CD14-positive monocyte (primary cell): ENCODE measurements at regions not wholly inside any gene's neighbourhood (a gene's known extent, or its start where the extent isn't known, plus 50 kb on each side); places are given as distances from the start of the nearest gene placed in this dataset.

ENCODE experiments used
- DNase-seq, 3 donors: peaks; one replicate each; pipeline ENCODE4 v3.0.0-alpha.2; 2011 to 2022
- H2AFZ ChIP-seq: 2 replicates; pipeline ENCODE4 v1.6.0; 2012; ENCODE audit warnings: mild to moderate bottlenecking, low read depth, low read length, inconsistent platforms; ENCODE audit not compliant: insufficient read depth, poor library complexity, severe bottlenecking
- H3K27ac ChIP-seq, 2 donors: 1 replicate in 1 of 2; 2 replicates in 1 of 2; pipeline ENCODE4 v1.5.1; 2012 to 2013; ENCODE audit warnings: low read length in 2 of 2, control low read depth in 1 of 2, inconsistent platforms in 1 of 2, low read depth in 1 of 2, mild to moderate bottlenecking in 1 of 2
- H3K27me3 ChIP-seq, 2 donors: one replicate each; pipeline versions ENCODE4 v1.6.0 to v1.6.1; 2011 to 2013; ENCODE audit warnings: low read length in 2 of 2; ENCODE audit not compliant: control insufficient read depth in 2 of 2, insufficient read depth in 2 of 2
- H3K36me3 ChIP-seq, 2 donors: replicated peaks in 1 of 2; 1 replicate in 1 of 2; 2 replicates in 1 of 2; pipeline versions ENCODE4 v1.5.1 to v1.6.1; 2012 to 2013; ENCODE audit warnings: low read length in 2 of 2, control low read depth in 1 of 2, inconsistent platforms in 1 of 2, mild to moderate bottlenecking in 1 of 2; ENCODE audit not compliant: insufficient read depth in 2 of 2, control insufficient read depth in 1 of 2
- H3K4me1 ChIP-seq, 2 donors: 1 replicate in 1 of 2; 2 replicates in 1 of 2; pipeline versions ENCODE4 v1.5.1 to v1.6.1; 2012 to 2013; ENCODE audit warnings: low read length in 2 of 2, control low read depth in 1 of 2, inconsistent platforms in 1 of 2, mild to moderate bottlenecking in 1 of 2, moderate library complexity in 1 of 2; ENCODE audit not compliant: insufficient read depth in 2 of 2, control insufficient read depth in 1 of 2
- H3K4me2 ChIP-seq: replicated peaks from 2 replicates; pipeline ENCODE3; 2012; ENCODE audit warnings: low read length, moderate library complexity, mild to moderate bottlenecking; ENCODE audit not compliant: poor library complexity, severe bottlenecking; ENCODE audit errors: extremely low read depth
- H3K4me3 ChIP-seq, 3 experiments: fragments of 200-600 bp in 1 of 3; sonication (generic) in 1 of 3; replicated peaks in 1 of 3; 1 replicate in 2 of 3; 2 replicates in 1 of 3; pipeline ENCODE4 v1.5.1; 2011 to 2013; ENCODE audit warnings: low read length in 3 of 3, mild to moderate bottlenecking in 3 of 3, control low read depth in 2 of 3, low read depth in 2 of 3, inconsistent platforms in 1 of 3, moderate library complexity in 1 of 3
- H3K79me2 ChIP-seq: 2 replicates; pipeline ENCODE4 v1.6.0; 2012; ENCODE audit warnings: mild to moderate bottlenecking, control low read depth, inconsistent platforms, low read length, moderate library complexity; ENCODE audit not compliant: insufficient read depth
- H3K9ac ChIP-seq: 2 replicates; pipeline ENCODE4 v1.6.0; 2017; ENCODE audit warnings: low read length, mild to moderate bottlenecking; ENCODE audit not compliant: insufficient read depth, poor library complexity, severe bottlenecking
- H3K9me3 ChIP-seq, 2 donors: replicated peaks in 1 of 2; 1 replicate in 1 of 2; 2 replicates in 1 of 2; pipeline versions ENCODE4 v1.5.1 to v1.6.1; 2012 to 2013; ENCODE audit warnings: low read length in 2 of 2, control low read depth in 1 of 2; ENCODE audit not compliant: control insufficient read depth in 1 of 2, insufficient read depth in 1 of 2
- H4K20me1 ChIP-seq: 2 replicates; pipeline ENCODE4 v1.6.0; 2012; ENCODE audit warnings: mild to moderate bottlenecking, low read length, control low read depth, moderate library complexity; ENCODE audit not compliant: insufficient read depth
- H3K27ac Mint-ChIP-seq, 7 donors: one replicate each; pipeline ENCODE4 v1.8.0; 2020; ENCODE audit warnings: mild to moderate bottlenecking in 7 of 7, mixed read lengths in 7 of 7, moderate library complexity in 6 of 7, inconsistent platforms in 2 of 7
- H3K27me3 Mint-ChIP-seq, 3 donors: one replicate each; pipeline ENCODE4 v1.8.0; 2021 to 2022; ENCODE audit warnings: low read depth in 3 of 3, mild to moderate bottlenecking in 3 of 3, mixed read lengths in 3 of 3, moderate library complexity in 3 of 3, inconsistent platforms in 1 of 3
- H3K36me3 Mint-ChIP-seq, 2 donors: one replicate each; pipeline ENCODE4 v1.8.0; 2020; ENCODE audit warnings: mixed read lengths in 2 of 2, inconsistent platforms in 1 of 2, mild to moderate bottlenecking in 1 of 2
- H3K4me1 Mint-ChIP-seq: one replicate; pipeline ENCODE4 v1.8.0; 2020; ENCODE audit warnings: mild to moderate bottlenecking, mixed read lengths
- H3K4me3 Mint-ChIP-seq, 2 donors: one replicate each; pipeline ENCODE4 v1.8.0; 2020; ENCODE audit warnings: mild to moderate bottlenecking in 2 of 2, mixed read lengths in 2 of 2, moderate library complexity in 1 of 2
- H3K9me3 Mint-ChIP-seq, 7 donors: one replicate each; pipeline ENCODE4 v1.8.0; 2020 to 2022; ENCODE audit warnings: mixed read lengths in 7 of 7, mild to moderate bottlenecking in 6 of 7, moderate library complexity in 6 of 7, inconsistent platforms in 2 of 7
- CTCF ChIP-seq: fragments of 200-600 bp; IDR thresholded peaks from one replicate; pipeline ENCODE4 v1.8.0; 2022; ENCODE audit warnings: antibody characterized with exemption, mild to moderate bottlenecking
- WGBS: methylation state at CpG from one replicate; pipeline ENCODE4 v1.1.5; 2013; ENCODE audit warnings: missing lambda C conversion rate; ENCODE audit not compliant: insufficient coverage; 5-methylcytosine and 5-hydroxymethylcytosine counted together
- intact Hi-C, 2 donors: fragments of 100-400 bp; cut with micrococcal nuclease; formaldehyde crosslinking; loops; one replicate each; pipeline versions ENCODE4 v1.15.0 to v1.15.1; 2023

GRCh38 chr18:37666451-37666850, 100.9 kb upstream of the CELF4 start:
- Mint-ChIP-seq H3K9me3 (peaks cover 3 to 15% (median 7%) of the 10 kb centered on the region in 7 donors), H3K4me3 (no peak overlapping the region), H3K36me3 (no peaks in the 10 kb centered on the region), H3K4me1 (no peaks in the 10 kb centered on the region), H3K27ac (no peak overlapping the region), H3K27me3 (peaks cover 0 to 3% (median 0%) of the 10 kb centered on the region in 3 donors)
- DNase-seq, result no peak
- H3K9ac ChIP-seq, result no peak overlapping the region
- WGBS, result 76% methylated on average over 2 of the region's 2 CpGs
- H3K4me1 ChIP-seq, result no peaks in the 10 kb centered on the region
- no peak for TF ChIP-seq CTCF
- H3K36me3 ChIP-seq, result no peaks in the 10 kb centered on the region
- H3K27me3 ChIP-seq, result no peaks in the 10 kb centered on the region
- H3K79me2 ChIP-seq, result no peaks in the 10 kb centered on the region
- no peak overlapping the region for H3K27ac ChIP-seq
- H3K9me3 ChIP-seq, result peaks cover 0 to 10% of the 10 kb centered on the region in 2 donors
- no peak overlapping the region for H3K4me3 ChIP-seq
- H4K20me1 ChIP-seq, result no peaks in the 10 kb centered on the region
- H3K4me2 ChIP-seq, result no peak overlapping the region
- intact Hi-C loops, result no loop called here
- no peak overlapping the region for H2AFZ ChIP-seq

- no peaks in the 10 kb centered on the region for H3K36me3 Mint-ChIP-seq
- no peak overlapping the region for H3K4me3 Mint-ChIP-seq
- no peak for DNase-seq
- Histone ChIP-seq H3K4me3 (no peak overlapping the region), H3K4me2 (no peak overlapping the region), H2AFZ (no peak overlapping the region), H3K27ac (no peak overlapping the region), H3K27me3 (no peaks in the 10 kb centered on the region), H3K79me2 (no peaks in the 10 kb centered on the region), H3K4me1 (no peaks in the 10 kb centered on the region), H3K9ac (no peak overlapping the region), H4K20me1 (no peaks in the 10 kb centered on the region), H3K36me3 (no peaks in the 10 kb centered on the region), H3K9me3 (peaks cover 0 to 6% of the 10 kb centered on the region in 2 donors)
- H3K27me3 Mint-ChIP-seq, result peaks cover 0 to 3% (median 0%) of the 10 kb centered on the region in 3 donors
- no peak overlapping the region for H3K27ac Mint-ChIP-seq
- intact Hi-C loops, result no loop called here
- TF ChIP-seq CTCF, result no peak
- no peaks in the 10 kb centered on the region for H3K4me1 Mint-ChIP-seq
- peaks cover 0 to 8% (median 4%) of the 10 kb centered on the region in 7 donors for H3K9me3 Mint-ChIP-seq
- WGBS, result 95% methylated on average over 2 of the region's 2 CpGs
These were observed 99.7 kb upstream of the CELF4 start for GRCh38 chr18:37665346-37665745.
